H9 (cell line): ENCODE measurements at regions not wholly inside any gene's neighbourhood (a gene's known extent, or its start where the extent isn't known, plus 50 kb on each side); places are given as distances from the start of the nearest gene placed in this dataset.

Experiments
- DNase-seq: peaks from one replicate; pipeline ENCODE4 v3.0.0-alpha.2; 2017
- H2AFZ ChIP-seq: one replicate; pipeline ENCODE4 v1.6.1; 2013; ENCODE audit warnings: mild to moderate bottlenecking, low read length, control low read depth, moderate library complexity
- H2AK5ac ChIP-seq: 2 replicates; pipeline ENCODE4 v1.6.1; 2013; ENCODE audit warnings: low read length, control low read depth, mixed read lengths; ENCODE audit not compliant: insufficient read length
- H2BK120ac ChIP-seq: one replicate; pipeline ENCODE4 v1.6.1; 2013; ENCODE audit warnings: low read depth, mild to moderate bottlenecking, low read length, control low read depth, inconsistent platforms; ENCODE audit not compliant: poor library complexity, severe bottlenecking
- H2BK12ac ChIP-seq: 2 replicates; pipeline ENCODE4 v1.6.1; 2013; ENCODE audit warnings: low read length, control low read depth, mixed read lengths, low read depth; ENCODE audit not compliant: insufficient read length
- H2BK15ac ChIP-seq: 2 replicates; pipeline ENCODE4 v1.6.1; 2013; ENCODE audit warnings: low read depth, low read length, control low read depth
- H2BK20ac ChIP-seq: one replicate; pipeline ENCODE4 v1.6.1; 2013; ENCODE audit warnings: low read depth, mild to moderate bottlenecking, low read length, control low read depth, inconsistent platforms; ENCODE audit not compliant: poor library complexity, severe bottlenecking
- H2BK5ac ChIP-seq: 2 replicates; pipeline ENCODE4 v1.6.1; 2013; ENCODE audit warnings: low read length, control low read depth, mixed read lengths; ENCODE audit not compliant: insufficient read length
- H3K14ac ChIP-seq: 2 replicates; pipeline ENCODE4 v1.6.1; 2013; ENCODE audit warnings: low read length, control low read depth; ENCODE audit not compliant: insufficient read depth
- H3K18ac ChIP-seq: 2 replicates; pipeline ENCODE4 v1.6.1; 2013; ENCODE audit warnings: low read depth, mild to moderate bottlenecking, mixed read lengths, low read length, control low read depth; ENCODE audit not compliant: insufficient read length
- H3K23ac ChIP-seq: 2 replicates; pipeline ENCODE4 v1.6.1; 2013; ENCODE audit warnings: low read length, control low read depth, mixed read lengths, low read depth; ENCODE audit not compliant: insufficient read length
- H3K23me2 ChIP-seq: 2 replicates; pipeline ENCODE4 v1.6.1; 2013; ENCODE audit warnings: low read depth, mild to moderate bottlenecking, mixed read lengths, low read length, control low read depth; ENCODE audit not compliant: insufficient read length, poor library complexity, severe bottlenecking
- H3K27ac ChIP-seq: 2 replicates; pipeline ENCODE4 v1.5.1; 2013; ENCODE audit warnings: low read length, control low read depth, mixed read lengths, low read depth; ENCODE audit not compliant: insufficient read length
- H3K27me3 ChIP-seq: 2 replicates; pipeline ENCODE4 v1.6.1; 2013; ENCODE audit warnings: low read length, control low read depth, inconsistent platforms; ENCODE audit not compliant: insufficient read depth
- H3K4ac ChIP-seq: 2 replicates; pipeline ENCODE4 v1.6.1; 2013; ENCODE audit warnings: low read depth, mild to moderate bottlenecking, control low read depth, inconsistent platforms, low read length, moderate library complexity
- H3K4me1 ChIP-seq: 2 replicates; pipeline ENCODE4 v1.6.1; 2013; ENCODE audit warnings: low read length, control low read depth, inconsistent platforms; ENCODE audit not compliant: insufficient read depth
- H3K4me2 ChIP-seq: 2 replicates; pipeline ENCODE4 v1.6.1; 2013; ENCODE audit warnings: low read length, control low read depth, mixed read lengths; ENCODE audit not compliant: insufficient read length, insufficient read depth
- H3K56ac ChIP-seq: 2 replicates; pipeline ENCODE4 v1.6.1; 2013; ENCODE audit warnings: low read depth, mild to moderate bottlenecking, mixed read lengths, low read length, control low read depth; ENCODE audit not compliant: insufficient read length
- H3K79me1 ChIP-seq: 2 replicates; pipeline ENCODE4 v1.6.1; 2013; ENCODE audit warnings: low read depth, mild to moderate bottlenecking, moderate library complexity, low read length, control low read depth, inconsistent platforms; ENCODE audit not compliant: insufficient read depth, poor library complexity, severe bottlenecking
- H3K79me2 ChIP-seq: 2 replicates; pipeline ENCODE4 v1.6.1; 2013; ENCODE audit warnings: low read length, control low read depth, inconsistent platforms; ENCODE audit not compliant: insufficient read depth
- H3K9ac ChIP-seq: 2 replicates; pipeline ENCODE4 v1.6.1; 2013; ENCODE audit warnings: low read length, control low read depth, mixed read lengths; ENCODE audit not compliant: insufficient read length; ENCODE audit errors: extremely low read depth
- H3K9me3 ChIP-seq: one replicate; pipeline ENCODE4 v1.6.1; 2013; ENCODE audit warnings: low read depth, low read length, inconsistent platforms; ENCODE audit not compliant: control insufficient read depth
- H3T11ph ChIP-seq: one replicate; pipeline ENCODE4 v1.6.1; 2013; ENCODE audit warnings: mild to moderate bottlenecking, low read length, control low read depth, inconsistent platforms
- H4K20me1 ChIP-seq: one replicate; pipeline ENCODE4 v1.6.1; 2013; ENCODE audit not compliant: control insufficient read depth, insufficient read length, insufficient read depth
- H4K5ac ChIP-seq: 2 replicates; pipeline ENCODE4 v1.6.1; 2013; ENCODE audit warnings: low read depth, mild to moderate bottlenecking, mixed read lengths, low read length, control low read depth; ENCODE audit not compliant: insufficient read length
- H4K8ac ChIP-seq: replicated peaks from 2 replicates; pipeline ENCODE4 v1.6.1; 2013; ENCODE audit warnings: low read length, control low read depth, mixed read lengths, low read depth; ENCODE audit not compliant: insufficient read length
- H4K91ac ChIP-seq: 2 replicates; pipeline ENCODE4 v1.6.1; 2013; ENCODE audit warnings: low read depth, mild to moderate bottlenecking, moderate library complexity, mixed read lengths, low read length, control low read depth; ENCODE audit not compliant: insufficient read length
- H3K27ac Mint-ChIP-seq, 3 experiments: 2 replicates in 2 of 3; 3 replicates in 1 of 3; pipeline ENCODE4 v1.8.0; 2020 to 2021; ENCODE audit warnings: mixed read lengths in 3 of 3, mild to moderate bottlenecking in 1 of 3, moderate library complexity in 1 of 3
- H3K27me3 Mint-ChIP-seq: 2 replicates; pipeline ENCODE4 v1.8.0; 2021; ENCODE audit warnings: low read depth, mild to moderate bottlenecking, moderate library complexity, mixed read lengths
- H3K36me3 Mint-ChIP-seq, 3 experiments: 2 replicates in 2 of 3; 3 replicates in 1 of 3; pipeline ENCODE4 v1.8.0; 2020 to 2021; ENCODE audit warnings: low read depth in 3 of 3, mixed read lengths in 3 of 3; ENCODE audit not compliant: insufficient read depth in 1 of 3
- H3K4me1 Mint-ChIP-seq, 2 experiments: 2 replicates each; pipeline ENCODE4 v1.8.0; 2020; ENCODE audit warnings: mixed read lengths in 2 of 2
- H3K4me3 Mint-ChIP-seq, 2 experiments: 2 replicates in 1 of 2; 3 replicates in 1 of 2; pipeline ENCODE4 v1.8.0; 2020 to 2021; ENCODE audit warnings: mild to moderate bottlenecking in 2 of 2, mixed read lengths in 2 of 2, moderate library complexity in 1 of 2
- H3K9me3 Mint-ChIP-seq, 2 experiments: 2 replicates in 1 of 2; 3 replicates in 1 of 2; pipeline ENCODE4 v1.8.0; 2020; ENCODE audit warnings: mild to moderate bottlenecking in 2 of 2, mixed read lengths in 2 of 2, moderate library complexity in 1 of 2
- CTCF ChIP-seq: fragments of 200-600 bp; sonication (generic); conservative IDR thresholded peaks from 3 replicates; pipeline ENCODE4 v1.8.0; 2021; ENCODE audit warnings: antibody characterized with exemption, mild to moderate bottlenecking
- WGBS: extraction: QIAGEN DNeasy Blood & Tissue Kit; methylation state at CpG from one replicate; pipeline ENCODE4 v1.1.7; 2013; ENCODE audit warnings: missing lambda C conversion rate, low lambda C conversion rate, mixed read lengths; ENCODE audit not compliant: insufficient read length; ENCODE audit errors: extremely low coverage; 5-methylcytosine and 5-hydroxymethylcytosine counted together

- peaks cover 0 to under 1% of the 10 kb centered on the region in 2 experiments; a peak in 1 of 5 replicates for H3K9me3 Mint-ChIP-seq
- TF ChIP-seq CTCF = no peak
- peaks cover 0 to 4% of the 10 kb centered on the region in 2 experiments; a peak in 2 of 4 replicates for H3K4me1 Mint-ChIP-seq
- WGBS = no CpG with 5 or more reads among the region's 2 CpGs
- Histone ChIP-seq H2AK5ac (no peak overlapping the region), H4K91ac (no peak overlapping the region), H2BK15ac (no peak overlapping the region), H3K4me2 (no peak overlapping the region), H2BK120ac (no peak overlapping the region), H3K27me3 (no peaks in the 10 kb centered on the region), H3K14ac (no peak overlapping the region), H3K23me2 (no peaks in the 10 kb centered on the region), H4K5ac (no peak overlapping the region), H2BK12ac (no peak overlapping the region), H3K27ac (no peak overlapping the region), H3K79me1 (no peaks in the 10 kb centered on the region), H3K56ac (no peak overlapping the region), H2BK5ac (no peak overlapping the region), H3K4me1 (no peaks in the 10 kb centered on the region), H3K9me3 (no peaks in the 10 kb centered on the region), H3K4ac (no peak overlapping the region), H4K20me1 (no peaks in the 10 kb centered on the region), H3K79me2 (no peaks in the 10 kb centered on the region), H3K23ac (no peak overlapping the region), H3T11ph (no peak overlapping the region), H3K18ac (no peak overlapping the region), H2BK20ac (no peak overlapping the region), H3K9ac (no peak overlapping the region), H4K8ac (no peak overlapping the region), H2AFZ (no peak overlapping the region)
- no peaks in the 10 kb centered on the region for H3K36me3 Mint-ChIP-seq
- no peak overlapping the region for H3K27ac Mint-ChIP-seq
- no peak for DNase-seq
- no peak overlapping the region for H3K4me3 Mint-ChIP-seq
- H3K27me3 Mint-ChIP-seq = no peaks in the 10 kb centered on the region
These were observed 154.3 kb downstream of the PPP1R3A start for GRCh38 chr7:113764401-113765035.
